Activated T-helper 9 cell treated with anti-CD3 and anti-CD28 coated beads, Interleukin-2, amount 50 U/mL, for 16 hours (primary cell): ENCODE measurements at regions not wholly inside any gene's neighbourhood (a gene's known extent, or its start where the extent isn't known, plus 50 kb on each side); places are given as distances from the start of the nearest gene placed in this dataset.
"Not testable (repeated sequence)": the region's sequence is repeated elsewhere in the genome, so short reads cannot be mapped to it uniquely, and the experiment has no call there.

Source experiments
- DNase-seq: peaks from one replicate; pipeline ENCODE4 v3.0.0-alpha.2; 2020; ENCODE audit warnings: low read depth

GRCh38 chr10:124213471-124213870 lies 120.1 kb upstream of the CHST15 start:
- DNase-seq: no peak

- DNase-seq: no peak
Observed at GRCh38 chr10:124212702-124213101, 119.3 kb upstream of the CHST15 start.

- no peak for DNase-seq
Observed at GRCh38 chr10:124211921-124212320, 118.5 kb upstream of the CHST15 start.

- no peak for DNase-seq
Observed at GRCh38 chr10:124210263-124210662, 116.9 kb upstream of the CHST15 start.

DNA sequence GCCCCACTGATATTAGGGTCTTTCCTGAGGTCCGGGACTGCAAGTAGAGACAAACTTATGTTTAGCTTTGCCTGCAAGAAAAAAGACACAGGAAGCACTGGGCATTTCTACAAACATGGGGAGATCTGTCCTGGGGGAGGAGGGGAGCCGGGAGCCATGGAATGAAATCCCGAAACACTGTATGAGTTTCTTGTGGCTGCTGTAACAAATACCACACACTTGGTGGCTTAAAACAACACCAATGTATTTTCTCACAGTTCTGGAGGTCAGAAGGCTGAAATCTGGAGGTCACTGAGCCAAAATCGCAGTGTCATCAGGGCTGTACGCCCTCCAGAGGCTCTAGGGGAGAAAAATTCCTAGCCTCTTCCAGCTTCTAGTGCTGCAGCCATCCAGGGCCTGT lies 114.0 kb upstream of the CHST15 start:
- DNase-seq: no peak

- DNase-seq: no peak
Observed at GRCh38 chr10:124206616-124207015, 113.2 kb upstream of the CHST15 start.

DNA sequence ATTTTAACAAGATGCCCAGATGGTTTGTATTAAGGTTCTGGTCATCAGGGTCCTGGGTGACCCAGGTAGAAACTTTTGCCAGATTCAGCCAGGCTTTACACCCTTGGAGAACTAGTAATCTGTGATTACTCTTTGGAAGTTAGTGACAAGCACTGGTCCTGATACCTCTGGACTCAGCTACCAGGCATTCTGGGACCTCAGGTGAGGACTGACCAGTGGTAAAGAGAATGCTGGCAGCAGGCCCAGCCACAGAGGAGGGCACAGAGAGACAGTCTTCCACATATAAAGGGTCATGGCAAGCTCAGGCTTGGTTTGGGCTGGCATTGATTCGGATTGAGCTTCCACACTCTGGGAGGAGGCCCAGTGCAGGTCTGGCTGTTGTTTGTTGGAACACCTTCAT lies 112.0 kb upstream of the CHST15 start:
- no peak for DNase-seq

DNA sequence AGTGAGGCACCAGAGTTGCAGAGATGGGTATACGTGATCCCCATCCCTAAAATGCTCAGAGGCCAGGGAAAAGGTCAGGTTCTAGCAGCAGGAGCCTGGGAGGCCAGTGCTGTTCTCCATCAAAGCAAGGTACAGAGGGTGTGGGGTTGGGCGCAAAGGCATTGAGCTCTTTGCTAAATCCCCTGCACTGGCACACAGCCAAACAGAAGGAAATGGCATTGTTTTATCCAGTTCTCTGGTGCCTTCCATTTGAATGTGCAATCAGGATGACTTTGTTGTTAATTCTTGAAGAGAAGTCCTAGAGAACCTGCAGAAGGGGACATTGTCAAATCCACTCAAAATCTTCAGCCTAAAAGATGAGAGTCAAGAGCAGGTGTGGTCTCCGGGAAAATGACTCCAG lies 111.3 kb upstream of the CHST15 start:
- no peak for DNase-seq

GRCh38 chr10:124200011-124200410 lies 106.6 kb upstream of the CHST15 start:
- DNase-seq: no peak

- no peak for DNase-seq
Observed at GRCh38 chr10:124198871-124199270, 105.5 kb upstream of the CHST15 start.

- no peak for DNase-seq
Observed at GRCh38 chr10:124198125-124198501, 104.7 kb upstream of the CHST15 start.

GRCh38 chr10:124197371-124198124 lies 104.2 kb upstream of the CHST15 start:
- no peak for DNase-seq

DNA sequence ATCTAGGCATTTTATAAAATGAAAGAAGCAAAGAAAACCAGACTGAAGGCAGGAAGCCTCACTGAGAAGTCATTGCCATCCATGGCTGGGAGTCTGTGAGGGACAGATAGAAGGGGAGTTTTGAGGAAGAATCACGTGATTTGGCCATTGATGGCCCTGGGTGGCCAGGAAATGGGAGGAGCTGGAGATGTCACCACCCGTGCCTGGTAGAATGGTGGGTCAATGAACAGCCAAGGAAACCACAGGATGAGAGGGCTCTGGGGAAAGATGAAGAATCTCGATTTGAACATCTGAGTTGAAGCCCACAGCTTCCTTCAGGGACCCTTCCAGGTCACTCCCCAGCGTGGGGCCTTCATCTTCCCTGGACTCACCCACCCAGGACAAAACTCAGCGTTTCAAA lies 103.3 kb upstream of the CHST15 start:
- no peak for DNase-seq

DNA sequence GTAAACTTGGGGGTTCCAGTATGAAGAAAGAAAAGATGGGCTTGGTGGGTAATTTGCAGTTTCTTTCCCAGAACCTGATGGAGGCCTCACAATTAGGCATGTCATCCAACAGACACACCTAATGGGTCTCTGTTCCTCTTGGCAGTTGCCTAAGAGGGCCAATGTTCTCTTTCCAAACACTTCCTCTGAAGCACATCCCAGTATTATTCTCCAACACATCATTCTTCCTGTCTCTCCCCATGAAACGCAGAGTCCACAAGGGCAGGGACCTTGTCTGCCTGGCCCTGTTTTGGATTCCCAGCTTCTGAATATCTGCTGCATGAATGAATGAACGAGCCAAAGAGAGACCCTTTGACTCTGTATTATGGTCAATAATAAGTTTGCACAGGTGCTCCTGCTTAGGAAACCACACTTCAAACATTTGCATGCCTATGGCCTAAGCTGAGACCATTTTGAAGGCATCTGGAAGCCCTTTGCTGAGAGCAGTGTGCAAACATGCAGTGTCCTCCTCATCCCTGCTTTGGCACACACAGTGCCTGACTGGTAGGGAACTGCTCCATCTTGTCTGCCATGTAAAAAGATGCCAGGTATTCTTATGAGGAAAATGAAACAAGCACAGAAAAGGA lies 100.9 kb upstream of the CHST15 start:
- no peak for DNase-seq

DNA sequence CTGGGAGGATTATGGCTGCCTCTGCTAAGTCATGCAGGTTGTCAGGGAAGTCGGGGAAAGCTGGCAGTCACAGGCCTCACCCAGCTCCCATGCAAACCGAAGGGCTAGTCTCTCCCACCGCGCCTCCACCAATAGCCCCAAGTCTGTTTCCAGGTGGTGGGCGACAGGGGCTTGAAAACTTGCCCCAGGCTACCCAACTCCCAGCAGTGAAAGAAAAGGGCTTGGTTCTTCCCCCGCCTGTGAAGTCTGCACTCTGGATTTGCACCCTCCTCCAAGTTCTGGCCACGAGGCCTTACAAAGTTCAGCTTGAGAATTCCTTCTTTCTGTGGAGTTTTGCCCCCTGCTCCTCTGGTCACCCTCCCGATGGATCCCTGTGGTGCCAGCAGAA lies 99.9 kb upstream of the CHST15 start:
- DNase-seq: no peak

GRCh38 chr10:124192664-124193308 lies 99.4 kb upstream of the CHST15 start:
- not testable (repeated sequence) for DNase-seq

DNA sequence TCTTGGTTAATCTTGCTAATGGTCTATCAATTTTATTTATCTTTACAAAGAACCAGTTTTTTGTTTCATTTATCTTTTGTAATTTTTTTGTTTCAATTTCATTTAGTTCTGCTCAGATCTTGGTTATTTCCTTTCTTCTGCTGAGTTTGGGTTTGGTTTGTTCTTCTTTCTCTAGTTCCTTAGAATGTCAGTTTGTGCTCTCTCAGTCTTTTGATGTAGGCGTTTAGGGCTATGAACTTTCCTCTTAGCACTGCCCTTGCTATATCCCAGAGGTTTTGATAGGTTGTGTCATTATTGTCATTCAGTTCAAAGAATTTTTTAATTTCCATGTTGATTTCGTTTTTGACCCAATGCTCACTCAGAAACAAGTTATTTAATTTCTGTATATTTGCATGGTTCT lies 97.1 kb upstream of the CHST15 start:
- not testable (repeated sequence) for DNase-seq

DNA sequence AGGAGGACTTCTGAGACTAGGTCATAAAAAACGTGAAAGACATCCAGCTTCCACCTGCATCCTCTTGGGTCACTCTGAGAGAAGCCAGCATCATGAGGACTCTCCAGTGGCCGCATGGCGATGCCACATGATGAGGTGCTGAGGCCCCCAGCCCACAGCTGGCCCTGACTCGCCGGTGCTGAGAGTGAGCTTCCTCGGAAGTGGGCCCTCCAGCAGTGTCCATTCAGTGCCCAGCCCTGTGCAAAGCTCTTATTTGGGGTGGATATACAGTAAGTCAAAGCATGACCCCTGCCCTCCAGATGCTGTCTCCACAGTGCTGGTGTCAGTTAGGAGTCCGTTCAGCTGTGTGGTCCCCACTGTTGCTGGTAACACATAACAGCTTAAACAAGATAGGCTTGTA lies 93.6 kb upstream of the CHST15 start:
- DNase-seq: no peak

GRCh38 chr10:124185084-124185483 lies 91.7 kb upstream of the CHST15 start:
- no peak for DNase-seq

- DNase-seq: no peak
Observed at GRCh38 chr10:124184208-124184830, 90.9 kb upstream of the CHST15 start.

DNA sequence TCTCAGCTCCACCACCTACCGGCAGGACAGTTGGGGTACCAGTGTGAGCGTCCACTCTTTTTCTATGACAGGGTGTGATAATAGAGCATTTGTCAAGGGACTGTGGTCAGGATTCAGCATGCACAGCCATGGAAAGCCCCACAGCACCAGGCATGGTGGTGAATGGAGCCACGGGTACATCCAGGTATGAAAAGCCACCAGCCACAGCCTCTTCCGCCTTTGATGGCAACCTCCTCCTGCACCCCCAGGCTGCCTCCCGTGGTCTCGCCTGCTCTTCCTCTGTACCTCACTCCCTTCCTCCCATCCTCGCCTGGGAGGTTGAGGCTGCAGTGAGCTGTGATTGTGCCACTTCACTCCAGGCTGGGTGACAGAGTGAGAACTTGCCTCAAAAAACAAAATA lies 90.2 kb upstream of the CHST15 start:
- DNase-seq: no peak

DNA sequence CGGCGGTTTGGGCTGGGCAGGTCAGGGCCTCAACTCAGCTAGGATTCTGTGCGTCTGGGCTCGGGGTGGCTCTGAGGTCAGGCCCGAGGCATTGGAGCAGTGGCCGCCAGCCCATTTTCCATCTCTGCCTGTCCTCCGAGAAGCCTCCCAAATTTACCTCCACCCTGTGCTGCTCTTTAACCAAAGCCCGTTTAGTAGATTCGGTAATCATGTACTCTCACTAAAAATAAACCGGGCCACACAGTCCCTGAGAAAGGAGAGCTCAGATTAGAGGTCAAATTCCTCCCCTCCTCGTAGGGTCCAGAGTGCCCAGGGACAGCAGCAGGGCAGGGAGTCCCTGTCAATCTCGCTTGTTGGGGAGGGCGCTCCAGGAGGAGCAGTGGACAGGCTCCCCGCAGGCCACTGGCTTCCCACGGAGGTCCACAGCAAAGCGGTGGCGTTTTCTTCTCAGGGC lies 88.7 kb upstream of the CHST15 start:
- DNase-seq: no peak

DNA sequence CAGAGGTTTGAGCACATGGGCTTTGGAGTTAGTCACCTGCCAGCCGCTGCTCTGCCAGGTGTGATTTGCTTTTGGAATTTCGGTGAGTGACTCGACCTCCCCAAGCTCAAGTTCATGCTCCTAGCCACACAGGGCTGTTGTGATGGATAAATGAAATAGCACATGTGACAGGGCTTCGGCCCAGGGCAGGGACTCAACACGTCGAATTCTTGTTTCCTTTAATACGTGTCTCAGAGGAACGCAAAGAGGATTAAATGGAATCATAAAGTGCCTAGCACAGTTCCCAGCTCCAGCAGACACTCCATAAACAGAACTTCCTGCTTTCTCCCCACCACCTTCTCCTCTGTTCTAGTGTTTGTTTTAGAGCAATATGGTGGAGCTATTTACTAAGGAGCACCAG lies 88.3 kb upstream of the CHST15 start:
- no peak for DNase-seq
